ENCODE measurements at regions not wholly inside any gene's neighbourhood (a gene's known extent, or its start where the extent isn't known, plus 50 kb on each side); places are given as distances from the start of the nearest gene placed in this dataset.

DNA sequence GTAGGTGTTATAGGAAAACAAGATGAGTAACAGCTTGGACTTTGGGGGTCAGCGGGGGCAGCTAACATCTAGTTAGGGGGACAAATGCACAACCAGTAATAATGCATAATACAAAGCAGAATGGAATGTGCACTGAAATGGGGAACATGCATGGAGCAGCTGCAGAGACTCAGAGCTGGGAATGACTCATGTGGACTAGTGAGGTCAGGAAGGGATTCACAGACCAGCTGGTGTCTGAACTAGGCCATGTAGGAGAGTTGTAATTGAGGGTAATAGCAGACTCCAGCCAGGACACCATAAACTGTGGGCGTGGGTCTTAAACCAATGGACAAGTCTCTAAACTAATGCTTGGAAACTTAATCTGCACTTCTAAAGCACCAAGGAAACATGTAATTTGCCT lies 176.8 kb upstream of the ASIC2 start:
- H3K27ac Mint-ChIP-seq = peak overlapping the region; percentile 31
- no peaks in the 10 kb centered on the region for H3K36me3 Mint-ChIP-seq
- DNase-seq (ENCODE audit: low spot score in 2 of 2, unreplicated experiment in 2 of 2) = no peak
- H3K27me3 Mint-ChIP-seq (ENCODE audit: low read depth) = no peaks in the 10 kb centered on the region
- no peaks in the 10 kb centered on the region for H3K9me3 Mint-ChIP-seq
- H3K4me1 Mint-ChIP-seq = peaks cover 10% of the 10 kb centered on the region
- H3K4me3 Mint-ChIP-seq = no peak overlapping the region
- TF ChIP-seq, protein P1, sequence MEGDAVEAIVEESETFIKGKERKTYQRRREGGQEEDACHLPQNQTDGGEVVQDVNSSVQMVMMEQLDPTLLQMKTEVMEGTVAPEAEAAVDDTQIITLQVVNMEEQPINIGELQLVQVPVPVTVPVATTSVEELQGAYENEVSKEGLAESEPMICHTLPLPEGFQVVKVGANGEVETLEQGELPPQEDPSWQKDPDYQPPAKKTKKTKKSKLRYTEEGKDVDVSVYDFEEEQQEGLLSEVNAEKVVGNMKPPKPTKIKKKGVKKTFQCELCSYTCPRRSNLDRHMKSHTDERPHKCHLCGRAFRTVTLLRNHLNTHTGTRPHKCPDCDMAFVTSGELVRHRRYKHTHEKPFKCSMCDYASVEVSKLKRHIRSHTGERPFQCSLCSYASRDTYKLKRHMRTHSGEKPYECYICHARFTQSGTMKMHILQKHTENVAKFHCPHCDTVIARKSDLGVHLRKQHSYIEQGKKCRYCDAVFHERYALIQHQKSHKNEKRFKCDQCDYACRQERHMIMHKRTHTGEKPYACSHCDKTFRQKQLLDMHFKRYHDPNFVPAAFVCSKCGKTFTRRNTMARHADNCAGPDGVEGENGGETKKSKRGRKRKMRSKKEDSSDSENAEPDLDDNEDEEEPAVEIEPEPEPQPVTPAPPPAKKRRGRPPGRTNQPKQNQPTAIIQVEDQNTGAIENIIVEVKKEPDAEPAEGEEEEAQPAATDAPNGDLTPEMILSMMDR (IDR thresholded peaks at IDR 0.05; ENCODE audit: unreplicated experiment) = no peak

DNA sequence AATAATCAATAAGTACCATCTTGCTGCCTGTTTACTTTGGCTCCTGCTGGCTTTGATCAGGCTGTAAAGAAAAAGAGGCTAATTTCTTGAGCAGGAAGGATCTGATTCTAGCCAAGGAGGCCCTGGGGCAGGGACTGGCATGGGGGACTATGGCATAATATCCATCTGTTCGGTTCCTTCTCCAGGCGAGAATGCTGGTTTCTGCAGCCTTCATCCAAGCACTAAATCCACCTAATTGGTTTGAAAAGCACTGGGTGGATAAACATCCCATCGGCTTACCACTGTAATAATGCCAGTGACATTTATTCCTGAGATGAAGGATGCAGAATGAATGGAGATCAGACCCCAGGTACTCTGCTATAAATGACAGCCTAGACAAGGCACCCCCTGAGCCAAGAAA lies 180.0 kb upstream of the ASIC2 start:
- Mint-ChIP-seq H3K4me3 (no peak overlapping the region), H3K27me3 (ENCODE audit: low read depth) (no peaks in the 10 kb centered on the region), H3K27ac (no peak overlapping the region), H3K4me1 (peaks cover 10% of the 10 kb centered on the region), H3K9me3 (no peaks in the 10 kb centered on the region), H3K36me3 (no peaks in the 10 kb centered on the region)
- TF ChIP-seq, protein P1 (IDR thresholded peaks at IDR 0.05; ENCODE audit: unreplicated experiment) = no peak
- no peak for DNase-seq (ENCODE audit: low spot score in 2 of 2, unreplicated experiment in 2 of 2)

DNA sequence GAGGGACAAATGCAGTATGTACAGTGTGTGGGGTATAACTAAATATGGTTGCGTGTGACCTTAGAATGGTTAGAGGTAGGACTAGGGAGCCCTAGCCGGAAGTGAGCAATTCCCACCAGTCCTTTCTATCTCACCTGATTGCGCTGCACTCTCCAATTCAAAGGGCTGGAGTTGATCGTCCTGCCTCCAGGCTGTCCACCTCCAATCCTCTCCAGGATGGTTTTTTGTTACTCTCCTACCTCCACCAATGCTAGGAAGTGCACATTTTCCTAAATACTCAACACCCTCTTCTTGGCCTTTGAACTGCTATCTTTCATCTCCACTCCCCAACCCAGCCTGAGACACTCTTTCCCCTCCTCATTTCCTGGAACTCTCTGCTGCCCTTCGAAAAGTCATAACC lies 181.7 kb upstream of the ASIC2 start:
- Mint-ChIP-seq H3K4me3 (no peak overlapping the region), H3K4me1 (peaks cover 7% of the 10 kb centered on the region), H3K27ac (no peak overlapping the region), H3K9me3 (no peaks in the 10 kb centered on the region), H3K36me3 (no peaks in the 10 kb centered on the region), H3K27me3 (ENCODE audit: low read depth) (no peaks in the 10 kb centered on the region)
- no peak for DNase-seq (ENCODE audit: low spot score in 2 of 2, unreplicated experiment in 2 of 2)
- TF ChIP-seq, protein P1 (IDR thresholded peaks at IDR 0.05; ENCODE audit: unreplicated experiment) = no peak

DNA sequence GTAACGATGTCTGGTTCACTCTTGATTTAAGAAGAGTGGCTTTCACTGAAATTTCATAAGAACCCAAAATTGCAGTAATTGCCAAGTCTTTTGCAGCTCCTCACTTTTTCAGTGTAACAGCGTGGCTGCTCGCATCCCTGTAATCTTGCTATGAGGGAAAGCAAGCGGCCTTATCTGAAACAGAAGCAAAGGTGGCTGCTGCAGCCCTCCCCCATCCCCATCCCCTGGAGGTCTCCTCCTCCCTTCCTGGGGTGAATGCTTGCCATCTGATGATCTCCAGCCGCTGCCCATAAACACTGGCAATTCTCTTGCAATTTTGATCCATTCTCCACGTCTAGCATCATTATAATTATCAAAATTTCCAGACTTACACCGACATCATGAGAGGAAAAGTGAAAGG lies 182.5 kb upstream of the ASIC2 start:
- Mint-ChIP-seq H3K27me3 (ENCODE audit: low read depth) (no peaks in the 10 kb centered on the region), H3K27ac (no peak overlapping the region), H3K9me3 (no peaks in the 10 kb centered on the region), H3K36me3 (no peaks in the 10 kb centered on the region), H3K4me3 (no peak overlapping the region), H3K4me1 (peaks cover 4% of the 10 kb centered on the region)
- DNase-seq (ENCODE audit: low spot score in 2 of 2, unreplicated experiment in 2 of 2) = no peak
- TF ChIP-seq, protein P1 (IDR thresholded peaks at IDR 0.05; ENCODE audit: unreplicated experiment) = no peak

DNA sequence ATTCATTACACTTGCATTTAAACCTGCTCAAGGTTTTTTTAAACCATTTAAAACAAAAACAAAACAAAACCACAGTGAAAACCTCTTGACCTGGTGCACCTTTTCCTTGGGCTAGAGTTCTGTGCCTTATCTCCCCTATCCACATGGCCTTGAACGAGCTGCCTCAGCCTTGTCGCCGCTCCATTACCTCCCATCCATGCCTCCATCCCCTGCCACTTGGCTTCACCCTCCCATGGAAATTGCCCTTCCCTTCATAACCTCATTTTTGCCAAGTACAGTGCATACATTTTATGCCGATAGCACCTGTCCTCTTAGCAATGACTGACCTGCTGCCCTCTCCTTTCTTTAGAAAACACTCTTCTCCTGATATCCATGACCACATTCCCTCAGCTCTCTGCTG lies 188.6 kb upstream of the ASIC2 start:
- no peaks in the 10 kb centered on the region for H3K9me3 Mint-ChIP-seq
- no peaks in the 10 kb centered on the region for H3K4me1 Mint-ChIP-seq
- TF ChIP-seq, protein P1 (IDR thresholded peaks at IDR 0.05; ENCODE audit: unreplicated experiment) = no peak
- no peak overlapping the region for H3K4me3 Mint-ChIP-seq
- DNase-seq (ENCODE audit: low spot score in 2 of 2, unreplicated experiment in 2 of 2) = no peak
- H3K27ac Mint-ChIP-seq = no peak overlapping the region
- H3K36me3 Mint-ChIP-seq = no peaks in the 10 kb centered on the region
- H3K27me3 Mint-ChIP-seq (ENCODE audit: low read depth) = no peaks in the 10 kb centered on the region

DNA sequence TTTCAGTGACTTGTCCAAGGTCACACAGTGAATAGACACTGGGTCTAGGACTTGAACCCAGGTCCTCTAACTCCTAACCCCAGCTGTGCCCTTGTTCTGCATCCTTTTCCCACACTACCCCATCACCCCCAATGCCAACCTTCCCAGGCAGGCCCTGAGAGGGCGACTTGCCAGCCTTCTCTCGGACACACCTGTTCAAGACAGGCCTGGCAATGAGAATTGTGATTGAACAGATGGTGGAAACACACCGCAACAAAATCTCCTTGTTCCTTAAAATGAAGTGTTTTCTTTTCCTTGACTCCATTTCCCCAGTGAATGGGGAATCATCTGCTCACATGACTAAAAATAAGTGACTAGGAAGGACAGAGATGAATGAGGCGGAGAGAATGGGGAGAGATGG lies 189.5 kb upstream of the ASIC2 start:
- TF ChIP-seq, protein P1 (IDR thresholded peaks at IDR 0.05; ENCODE audit: unreplicated experiment) = no peak
- H3K4me3 Mint-ChIP-seq = no peak overlapping the region
- H3K36me3 Mint-ChIP-seq = no peaks in the 10 kb centered on the region
- no peaks in the 10 kb centered on the region for H3K27me3 Mint-ChIP-seq (ENCODE audit: low read depth)
- H3K9me3 Mint-ChIP-seq = no peaks in the 10 kb centered on the region
- no peak overlapping the region for H3K27ac Mint-ChIP-seq
- H3K4me1 Mint-ChIP-seq = no peaks in the 10 kb centered on the region
- no peak for DNase-seq (ENCODE audit: low spot score in 2 of 2, unreplicated experiment in 2 of 2)

Data from mesothelial cell of epicardium (in vitro differentiated cells).